CD4-positive, alpha-beta T cell (primary cell): ENCODE measurements at regions not wholly inside any gene's neighbourhood (a gene's known extent, or its start where the extent isn't known, plus 50 kb on each side); places are given as distances from the start of the nearest gene placed in this dataset.
"Not testable (repeated sequence)": the region's sequence is repeated elsewhere in the genome, so short reads cannot be mapped to it uniquely, and the experiment has no call there.

Experiments used
- ATAC-seq: fragments of 200-7000 bp; cut with Tn5 transposase; one replicate; pipeline ENCODE4 v1.10.0; 2022; ENCODE audit warnings: mild to moderate bottlenecking; ENCODE audit not compliant: poor library complexity
- CTCF ChIA-PET: fragments of 350-600 bp; sonication (Branson Sonifier 250); formaldehyde crosslinking; loops from one replicate; lab custom pipeline; 2021; ENCODE audit warnings: antibody characterized with exemption, inconsistent platforms; lab: Charles Lee
- POLR2A ChIA-PET: fragments of 350-600 bp; sonication (Branson Sonifier 250); formaldehyde crosslinking; loops from one replicate; lab custom pipeline; 2021; ENCODE audit warnings: antibody characterized with exemption, inconsistent platforms; lab: Charles Lee
- DNase-seq, 14 experiments: peaks; one replicate each; pipeline ENCODE4 v3.0.0-alpha.2; 2013 to 2020; ENCODE audit warnings: mixed read lengths in 2 of 14
- H3K27ac ChIP-seq, 2 donors: one replicate each; pipeline versions ENCODE4 v1.5.1 to v1.7.0; 2013; ENCODE audit warnings: low read length in 2 of 2, low read depth in 1 of 2, mild to moderate bottlenecking in 1 of 2
- H3K27me3 ChIP-seq, 2 experiments: 1 replicate in 1 of 2; 2 replicates in 1 of 2; pipeline versions ENCODE4 v1.6.1 to v1.7.0; 2013; ENCODE audit warnings: low read length in 2 of 2, control low read depth in 1 of 2, mild to moderate bottlenecking in 1 of 2, moderate library complexity in 1 of 2; ENCODE audit not compliant: insufficient read depth in 2 of 2, control insufficient read depth in 1 of 2
- H3K36me3 ChIP-seq: one replicate; pipeline ENCODE4 v1.6.1; 2013; ENCODE audit warnings: low read length, control low read depth; ENCODE audit not compliant: insufficient read depth
- H3K4me1 ChIP-seq: one replicate; pipeline ENCODE4 v1.6.1; 2013; ENCODE audit warnings: low read length, control low read depth; ENCODE audit not compliant: insufficient read depth
- H3K4me3 ChIP-seq: one replicate; pipeline ENCODE4 v1.5.1; 2013; ENCODE audit warnings: mild to moderate bottlenecking, low read length, moderate library complexity
- H3K9me3 ChIP-seq, 2 experiments: 1 replicate in 1 of 2; 2 replicates in 1 of 2; pipeline versions ENCODE4 v1.6.1 to v1.7.0; 2013; ENCODE audit warnings: low read length in 2 of 2, mild to moderate bottlenecking in 2 of 2, control low read depth in 1 of 2, moderate library complexity in 1 of 2; ENCODE audit not compliant: control insufficient read depth in 1 of 2, insufficient read depth in 1 of 2
- H3K27ac Mint-ChIP-seq: one replicate; pipeline ENCODE4 v1.8.0; 2020; ENCODE audit warnings: mixed read lengths
- H3K27me3 Mint-ChIP-seq: one replicate; pipeline ENCODE4 v1.8.0; 2021; ENCODE audit warnings: mixed read lengths
- H3K36me3 Mint-ChIP-seq: one replicate; pipeline ENCODE4 v1.8.0; 2021; ENCODE audit warnings: low read depth, mixed read lengths
- H3K4me1 Mint-ChIP-seq: one replicate; pipeline ENCODE4 v1.8.0; 2021; ENCODE audit warnings: low read depth, mixed read lengths
- H3K4me3 Mint-ChIP-seq: one replicate; pipeline ENCODE4 v1.8.0; 2020; ENCODE audit warnings: mild to moderate bottlenecking, mixed read lengths
- H3K9me3 Mint-ChIP-seq: one replicate; pipeline ENCODE4 v1.8.0; 2020; ENCODE audit warnings: mixed read lengths
- CTCF ChIP-seq: fragments of 200-600 bp; IDR thresholded peaks from one replicate; pipeline ENCODE4 v1.8.0; 2022; ENCODE audit warnings: antibody characterized with exemption, mild to moderate bottlenecking
- intact Hi-C, 2 experiments: fragments of 100-400 bp; cut with DNase I in 1 of 2; cut with micrococcal nuclease in 1 of 2; formaldehyde crosslinking; loops; one replicate each; pipeline versions ENCODE4 v1.15.1 to v1.9.0; 2023 to 2025; cut with DNase I, micrococcal nuclease

- Mint-ChIP-seq H3K27me3 (no peaks in the 10 kb centered on the region), H3K9me3 (peaks cover 3% of the 10 kb centered on the region), H3K27ac (no peak overlapping the region), H3K36me3 (no peaks in the 10 kb centered on the region), H3K4me3 (no peak overlapping the region), H3K4me1 (no peaks in the 10 kb centered on the region)
- no peak overlapping the region for H3K27ac ChIP-seq
- ChIA-PET POLR2A (no interaction called here), CTCF (no interaction called here)
- no peaks in the 10 kb centered on the region for H3K36me3 ChIP-seq
- no peaks in the 10 kb centered on the region for H3K4me1 ChIP-seq
- intact Hi-C loops = no loop called here
- DNase-seq = no peak
- no peak for TF ChIP-seq CTCF
- H3K4me3 ChIP-seq = no peak overlapping the region
- peaks cover 0 to 11% of the 10 kb centered on the region in 2 experiments for H3K9me3 ChIP-seq
- H3K27me3 ChIP-seq = no peaks in the 10 kb centered on the region
- no peak for ATAC-seq
Measured at GRCh38 chr3:87101861-87102625, 111.1 kb upstream of the VGLL3 start.

GRCh38 chr3:87097733-87098132 lies 106.8 kb upstream of the VGLL3 start:
- H3K9me3 Mint-ChIP-seq, H3K4me3 ChIP-seq, H3K4me3 Mint-ChIP-seq, H3K27me3 Mint-ChIP-seq, H3K4me1 ChIP-seq, CTCF ChIA-PET, H3K36me3 Mint-ChIP-seq, ATAC-seq, H3K36me3 ChIP-seq, H3K27ac Mint-ChIP-seq, POLR2A ChIA-PET, intact Hi-C loops, H3K4me1 Mint-ChIP-seq, H3K9me3 ChIP-seq, DNase-seq, H3K27ac ChIP-seq, H3K27me3 ChIP-seq: not testable (repeated sequence)

- Mint-ChIP-seq H3K4me1 (peaks cover 9% of the 10 kb centered on the region), H3K9me3 (no peaks in the 10 kb centered on the region), H3K36me3 (no peaks in the 10 kb centered on the region), H3K27me3 (peaks cover 10% of the 10 kb centered on the region), H3K4me3 (no peak overlapping the region), H3K27ac (no peak overlapping the region)
- H3K4me1 ChIP-seq = peaks cover 10% of the 10 kb centered on the region
- TF ChIP-seq CTCF = no peak
- no peak overlapping the region for H3K4me3 ChIP-seq
- no peak for DNase-seq
- intact Hi-C loops = no loop called here
- ATAC-seq = no peak
- no peak overlapping the region for H3K27ac ChIP-seq
- H3K9me3 ChIP-seq = peaks cover 0 to 13% of the 10 kb centered on the region in 2 experiments
- peaks cover 0 to 9% of the 10 kb centered on the region in 2 experiments for H3K27me3 ChIP-seq
- H3K36me3 ChIP-seq = no peaks in the 10 kb centered on the region
- POLR2A ChIA-PET = no interaction called here
- CTCF ChIA-PET = no interaction called here
Measured at GRCh38 chr3:87090631-87091030, 99.7 kb upstream of the VGLL3 start.
